HG03039 (cell line): ENCODE measurements at regions not wholly inside any gene's neighbourhood (a gene's known extent, or its start where the extent isn't known, plus 50 kb on each side); places are given as distances from the start of the nearest gene placed in this dataset.
"Not testable (repeated sequence)": the region's sequence is repeated elsewhere in the genome, so short reads cannot be mapped to it uniquely, and the experiment has no call there.

ENCODE experiments used
- ATAC-seq: cut with Tn5 transposase; IDR thresholded peaks from one replicate; pipeline ENCODE4 v1.9.1; 2021; ENCODE audit warnings: mild to moderate bottlenecking, moderate library complexity; ENCODE audit not compliant: unreplicated experiment

DNA sequence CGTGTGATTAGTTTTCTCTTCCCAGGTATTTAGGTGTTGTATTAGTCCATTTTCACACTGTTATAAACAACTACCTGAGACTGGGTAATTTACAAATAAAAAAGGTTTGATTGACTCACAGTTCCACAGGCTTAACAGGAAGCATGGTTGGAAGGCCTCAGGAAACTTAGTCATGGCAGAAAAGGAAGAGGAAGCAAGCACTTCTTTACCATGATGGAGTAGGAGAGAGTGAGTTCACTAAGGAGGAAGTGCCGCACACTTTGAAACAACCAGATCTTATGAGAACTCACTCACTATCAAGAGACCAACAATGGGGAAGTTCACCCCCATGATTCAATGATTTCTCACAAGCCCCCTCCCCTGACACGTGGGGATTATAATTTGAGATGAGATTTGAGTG lies 1343.7 kb upstream of the GOT2 start:
- no peak for ATAC-seq

GRCh38 chr16:60074378-60074777 lies 1340.3 kb upstream of the GOT2 start:
- ATAC-seq: no peak

- no peak for ATAC-seq
Measured at GRCh38 chr16:60073376-60073775, 1339.3 kb upstream of the GOT2 start.

- no peak for ATAC-seq
Measured at GRCh38 chr16:60064026-60064425, 1329.9 kb upstream of the GOT2 start.

DNA sequence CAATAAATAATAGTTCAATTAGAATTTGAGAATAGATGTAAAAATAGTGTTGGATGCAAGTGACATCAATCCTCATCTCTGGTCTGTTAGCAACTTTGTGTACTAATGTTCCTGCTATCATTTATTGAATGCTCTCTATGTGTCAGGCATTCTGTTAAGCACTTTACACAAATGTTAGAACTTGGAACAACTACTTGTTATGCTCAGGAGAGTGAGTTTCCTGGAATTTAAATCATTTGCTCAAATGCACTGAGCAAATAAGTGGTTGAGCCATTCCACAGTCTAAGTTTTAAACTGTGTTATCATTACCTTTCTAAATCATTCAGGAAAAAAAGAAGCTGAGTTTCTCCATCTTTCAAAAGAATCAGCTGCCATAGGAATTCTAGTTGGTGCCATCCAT lies 1327.3 kb upstream of the GOT2 start:
- no peak for ATAC-seq

GRCh38 chr16:60060731-60061130 lies 1326.6 kb upstream of the GOT2 start:
- no peak for ATAC-seq

DNA sequence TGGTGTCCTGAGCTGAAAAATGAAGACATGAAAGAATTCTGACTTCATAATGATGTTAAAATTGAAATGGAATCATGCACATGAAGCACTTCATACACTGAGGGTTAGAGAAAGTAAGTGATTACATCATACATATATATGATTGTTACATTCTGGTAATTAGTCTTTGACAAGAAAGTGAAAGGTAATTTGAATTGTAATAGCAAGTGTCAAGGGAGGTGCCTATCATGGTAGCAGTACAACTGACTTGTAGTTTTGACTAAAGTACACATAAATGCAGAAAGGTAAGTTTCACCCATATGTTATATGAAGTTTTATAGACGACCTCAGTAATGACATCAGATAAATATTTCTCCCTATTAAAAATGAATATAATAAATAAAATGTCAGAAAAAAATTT lies 1325.0 kb upstream of the GOT2 start:
- no peak for ATAC-seq

GRCh38 chr16:60041671-60042070 lies 1307.6 kb upstream of the GOT2 start:
- no peak for ATAC-seq

GRCh38 chr16:60031740-60032139 lies 1297.6 kb upstream of the GOT2 start:
- no peak for ATAC-seq

DNA sequence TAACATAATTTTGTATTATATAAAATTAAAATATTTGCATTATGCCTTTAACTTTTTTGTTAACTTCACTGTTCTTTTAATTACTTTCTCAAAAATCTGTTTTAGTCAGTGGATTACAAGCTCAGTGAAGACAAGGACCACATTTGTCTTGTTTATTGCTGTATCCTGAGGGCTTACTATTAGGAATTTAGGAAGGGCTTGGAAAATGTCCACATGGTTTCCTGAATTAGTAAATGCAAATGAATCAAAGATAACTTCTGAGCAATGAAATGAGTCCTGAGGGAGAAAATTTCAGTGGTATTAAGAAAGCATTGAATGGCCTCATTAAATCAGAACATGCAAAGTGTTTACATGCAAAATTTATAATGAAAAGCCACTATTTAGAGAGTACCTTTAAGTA lies 1293.2 kb upstream of the GOT2 start:
- no peak for ATAC-seq

DNA sequence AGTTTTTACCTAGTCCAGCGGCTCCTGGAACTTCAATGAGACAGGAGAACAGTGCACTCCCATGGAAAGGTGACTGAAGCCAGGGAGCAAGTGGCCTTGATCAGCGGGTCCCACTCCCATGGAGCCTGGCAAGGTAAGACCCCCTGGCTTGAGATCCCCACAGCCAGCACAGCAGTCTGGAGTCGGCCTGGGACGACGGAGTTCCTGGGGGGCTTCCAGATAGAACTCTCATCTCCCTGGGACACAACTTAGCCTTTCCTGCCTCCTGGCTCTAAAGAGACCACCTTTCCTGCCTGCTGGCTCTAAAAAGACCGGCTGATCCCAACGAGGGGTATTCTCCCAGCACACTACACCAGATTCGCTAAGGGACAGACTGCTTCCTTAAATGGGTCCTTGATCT lies 1279.0 kb upstream of the GOT2 start:
- no peak for ATAC-seq

- no peak for ATAC-seq
Measured at GRCh38 chr16:60001523-60001922, 1267.4 kb upstream of the GOT2 start.

- ATAC-seq: no peak
Measured at GRCh38 chr16:59997706-59998105, 1263.6 kb upstream of the GOT2 start.

GRCh38 chr16:59993101-59993500 lies 1259.0 kb upstream of the GOT2 start:
- no peak for ATAC-seq

DNA sequence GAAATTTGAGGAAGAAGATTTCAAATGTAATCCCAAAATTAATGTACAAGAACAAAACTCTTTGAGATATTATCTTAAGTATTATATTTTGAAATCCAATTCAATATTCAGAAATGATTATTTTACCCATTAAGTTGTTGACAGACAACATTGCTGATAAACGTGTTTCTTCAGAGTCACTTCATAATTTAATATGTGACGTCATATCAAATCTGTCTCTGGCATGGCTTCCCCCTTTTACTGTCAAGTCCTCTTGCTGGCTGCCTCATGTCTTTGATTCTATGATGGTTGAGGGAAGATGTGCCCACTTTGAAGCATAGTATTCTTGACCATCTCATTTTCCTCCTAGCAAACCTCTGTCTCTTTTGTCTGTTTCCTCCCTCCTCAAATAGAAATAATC lies 1257.1 kb upstream of the GOT2 start:
- no peak for ATAC-seq

GRCh38 chr16:59988591-59988990 lies 1254.5 kb upstream of the GOT2 start:
- ATAC-seq: no peak

DNA sequence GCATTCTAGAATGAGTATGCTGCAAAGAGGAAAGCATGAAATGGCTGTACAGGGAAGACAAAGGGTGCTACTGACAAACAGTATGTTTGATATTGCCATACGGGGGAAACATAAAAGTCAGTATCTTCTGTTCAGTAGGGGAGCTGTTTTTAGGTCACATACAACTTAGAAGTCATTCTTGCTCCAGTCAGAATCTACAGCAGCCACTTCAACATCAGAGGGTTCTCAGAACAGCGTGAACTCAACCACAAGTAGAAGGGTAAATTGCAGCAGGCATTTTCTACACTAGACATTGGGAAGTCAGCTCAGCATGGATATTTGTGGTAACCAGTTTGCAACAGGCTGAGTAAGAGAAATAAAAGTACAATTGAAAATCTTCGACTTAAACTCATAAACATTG lies 1241.8 kb upstream of the GOT2 start:
- ATAC-seq: no peak

DNA sequence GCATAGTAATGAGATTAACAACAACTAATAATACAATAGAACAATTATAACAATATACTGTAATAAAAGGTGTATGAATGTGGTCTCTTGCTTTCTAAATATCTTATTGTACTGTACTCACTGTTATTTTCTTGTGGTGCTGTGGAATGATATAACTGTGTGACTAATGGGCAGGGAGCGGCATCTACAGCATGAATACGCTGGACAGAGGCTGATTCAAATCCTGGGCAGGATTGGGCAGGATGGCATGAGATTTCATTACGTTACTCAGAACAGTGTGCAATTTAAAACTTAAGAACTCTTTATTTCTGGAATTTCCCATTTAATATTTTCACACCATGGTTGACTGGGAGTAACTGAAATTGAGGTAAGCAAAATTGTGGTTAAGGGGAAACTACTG lies 1239.8 kb upstream of the GOT2 start:
- ATAC-seq: no peak

GRCh38 chr16:59971264-59971663 lies 1237.1 kb upstream of the GOT2 start:
- ATAC-seq: no peak

DNA sequence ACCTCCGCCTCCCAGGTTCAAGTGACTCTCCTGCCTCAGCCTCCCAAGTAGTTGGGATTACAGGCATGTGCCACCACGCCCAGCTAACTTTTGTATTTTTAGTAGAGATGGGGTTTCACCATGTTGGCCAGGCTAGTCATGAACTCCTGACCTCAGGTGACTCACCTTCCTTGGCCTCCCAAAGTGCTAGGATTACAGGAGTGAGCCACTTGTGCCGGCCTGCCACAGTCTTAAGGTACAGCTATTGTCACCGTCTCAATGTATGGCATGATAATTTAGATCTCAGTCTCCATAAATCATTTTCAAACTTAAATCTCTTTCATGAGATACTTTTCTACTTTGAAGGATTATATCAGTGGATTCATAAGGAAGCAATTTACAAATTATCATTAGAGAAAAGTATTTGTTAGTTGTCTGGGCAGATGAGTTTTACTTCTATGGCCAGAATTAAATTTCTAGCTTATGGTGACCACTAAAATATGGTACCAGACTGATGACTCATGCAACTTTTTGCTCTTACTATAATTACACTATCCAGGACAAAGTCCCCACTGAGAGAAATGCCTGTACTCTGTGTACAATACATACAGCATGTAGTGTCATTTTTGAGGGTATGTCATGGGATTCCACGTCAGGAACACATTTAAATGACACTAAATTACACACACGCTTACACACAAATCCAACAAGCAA lies 1230.3 kb upstream of the GOT2 start:
- no peak for ATAC-seq

- no peak for ATAC-seq
Measured at GRCh38 chr16:59959311-59959710, 1225.2 kb upstream of the GOT2 start.

GRCh38 chr16:59950431-59950830 lies 1216.3 kb upstream of the GOT2 start:
- ATAC-seq: no peak

DNA sequence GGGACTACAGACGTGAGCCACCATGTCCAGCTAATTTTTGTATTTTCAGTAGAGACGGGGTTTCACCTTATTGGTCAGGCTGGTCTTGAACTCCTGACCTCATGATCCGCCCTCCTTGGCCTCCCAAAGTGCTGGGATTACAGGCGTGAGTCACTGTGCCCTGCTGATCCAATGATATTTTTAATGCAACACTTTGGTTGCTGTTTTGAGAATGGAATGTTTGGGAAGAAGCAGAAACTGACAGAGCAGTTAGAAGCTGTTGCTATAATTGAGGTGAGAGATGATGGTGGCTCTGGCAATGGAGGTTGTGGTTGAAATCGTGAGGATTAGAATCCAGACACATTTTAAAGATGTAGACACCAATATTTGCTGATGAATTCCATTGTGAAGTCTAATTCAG lies 1209.9 kb upstream of the GOT2 start:
- ATAC-seq: not testable (repeated sequence)
